Loucy (cell line): ENCODE measurements at regions not wholly inside any gene's neighbourhood (a gene's known extent, or its start where the extent isn't known, plus 50 kb on each side); places are given as distances from the start of the nearest gene placed in this dataset.

ENCODE experiments used
- H2AFZ ChIP-seq: fragments of 200-600 bp; sonication (generic); 2 replicates; pipeline ENCODE4 v1.6.0; 2016; ENCODE audit warnings: antibody characterized with exemption, mild to moderate bottlenecking, low read length, moderate library complexity
- H3F3A ChIP-seq: fragments of 200-600 bp; 2 replicates; pipeline ENCODE4 v1.6.0; 2016; ENCODE audit warnings: antibody characterized with exemption, low read depth, mild to moderate bottlenecking
- H3K27me3 ChIP-seq: fragments of 200-600 bp; sonication (generic); 2 replicates; pipeline ENCODE4 v1.6.1; 2014; ENCODE audit warnings: low read length, mild to moderate bottlenecking; ENCODE audit not compliant: insufficient read depth, poor library complexity, severe bottlenecking
- H3K36me3 ChIP-seq: fragments of 200-600 bp; sonication (generic); 2 replicates; pipeline ENCODE4 v1.6.1; 2016; ENCODE audit warnings: low read length; ENCODE audit not compliant: insufficient read depth
- H3K4me1 ChIP-seq: fragments of 200-600 bp; sonication (generic); 2 replicates; pipeline ENCODE4 v1.5.1; 2014; ENCODE audit warnings: low read length, mild to moderate bottlenecking; ENCODE audit not compliant: insufficient read depth, poor library complexity, severe bottlenecking
- H3K4me2 ChIP-seq: fragments of 200-600 bp; sonication (generic); 2 replicates; pipeline ENCODE4 v1.6.0; 2014; ENCODE audit warnings: antibody characterized with exemption, low read length, low read depth, mild to moderate bottlenecking; ENCODE audit not compliant: poor library complexity, severe bottlenecking
- H3K4me3 ChIP-seq: fragments of 200-600 bp; sonication (generic); 2 replicates; pipeline ENCODE4 v1.5.1; 2014; ENCODE audit warnings: low read length, mild to moderate bottlenecking, mixed read lengths; ENCODE audit not compliant: poor library complexity, severe bottlenecking
- H3K79me2 ChIP-seq: fragments of 200-600 bp; sonication (generic); 2 replicates; pipeline ENCODE4 v1.6.1; 2014; ENCODE audit warnings: low read length; ENCODE audit not compliant: insufficient read depth
- H3K9ac ChIP-seq: fragments of 200-600 bp; sonication (generic); 2 replicates; pipeline ENCODE4 v1.6.0; 2014; ENCODE audit warnings: mild to moderate bottlenecking, low read depth, low read length, moderate library complexity; ENCODE audit not compliant: poor library complexity, severe bottlenecking
- H3K9me2 ChIP-seq: fragments of 200-600 bp; sonication (generic); replicated peaks from 2 replicates; pipeline ENCODE4 v1.6.1; 2016; ENCODE audit warnings: low read depth, low read length, mixed read lengths
- H3K9me3 ChIP-seq: fragments of 200-600 bp; sonication (generic); 2 replicates; pipeline ENCODE4 v1.6.1; 2014; ENCODE audit warnings: mild to moderate bottlenecking, antibody characterized with exemption, low read length, low read depth; ENCODE audit not compliant: insufficient read depth
- H4K20me1 ChIP-seq: fragments of 200-600 bp; sonication (generic); 2 replicates; pipeline ENCODE4 v1.6.0; 2014; ENCODE audit warnings: antibody characterized with exemption, low read length, mild to moderate bottlenecking; ENCODE audit not compliant: insufficient read depth, poor library complexity, severe bottlenecking
- EZH2phosphoT487 ChIP-seq: fragments of 200-600 bp; IDR thresholded peaks from 2 replicates; pipeline ENCODE4 v1.6.1; 2018; ENCODE audit warnings: antibody characterized with exemption, mild to moderate bottlenecking, moderate library complexity, borderline replicate concordance
- TF ChIP-seq, protein P1 (sequence below): fragments of 200-600 bp; sonication (generic); conservative IDR thresholded peaks from 2 replicates; pipeline ENCODE4 v1.5.1; 2014; ENCODE audit warnings: mild to moderate bottlenecking, antibody characterized with exemption, low read length

DNA sequence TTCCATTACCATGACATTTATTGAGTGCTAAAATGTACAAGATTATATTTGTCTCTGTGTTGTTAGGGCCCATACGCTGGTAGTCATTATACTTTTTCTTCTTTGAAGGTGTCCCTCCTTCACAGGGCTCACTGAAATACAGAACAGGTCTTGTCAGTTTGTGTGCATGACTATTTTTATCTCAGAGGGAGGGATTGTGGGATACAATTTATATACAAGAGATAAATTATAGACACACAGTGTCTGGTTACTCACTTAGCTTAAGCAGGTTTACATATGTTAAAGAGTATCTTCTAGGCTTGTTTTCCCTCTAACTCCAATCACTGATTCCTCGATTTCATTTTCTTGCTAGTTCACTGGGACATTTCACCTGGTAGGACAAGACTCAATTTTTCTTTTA, 143.3 kb upstream of the GUCY1A1 start:
- no peak overlapping the region for H3K9ac ChIP-seq
- H2AFZ ChIP-seq: no peak overlapping the region
- H3K4me1 ChIP-seq: no peaks in the 10 kb centered on the region
- TF ChIP-seq, protein P1, sequence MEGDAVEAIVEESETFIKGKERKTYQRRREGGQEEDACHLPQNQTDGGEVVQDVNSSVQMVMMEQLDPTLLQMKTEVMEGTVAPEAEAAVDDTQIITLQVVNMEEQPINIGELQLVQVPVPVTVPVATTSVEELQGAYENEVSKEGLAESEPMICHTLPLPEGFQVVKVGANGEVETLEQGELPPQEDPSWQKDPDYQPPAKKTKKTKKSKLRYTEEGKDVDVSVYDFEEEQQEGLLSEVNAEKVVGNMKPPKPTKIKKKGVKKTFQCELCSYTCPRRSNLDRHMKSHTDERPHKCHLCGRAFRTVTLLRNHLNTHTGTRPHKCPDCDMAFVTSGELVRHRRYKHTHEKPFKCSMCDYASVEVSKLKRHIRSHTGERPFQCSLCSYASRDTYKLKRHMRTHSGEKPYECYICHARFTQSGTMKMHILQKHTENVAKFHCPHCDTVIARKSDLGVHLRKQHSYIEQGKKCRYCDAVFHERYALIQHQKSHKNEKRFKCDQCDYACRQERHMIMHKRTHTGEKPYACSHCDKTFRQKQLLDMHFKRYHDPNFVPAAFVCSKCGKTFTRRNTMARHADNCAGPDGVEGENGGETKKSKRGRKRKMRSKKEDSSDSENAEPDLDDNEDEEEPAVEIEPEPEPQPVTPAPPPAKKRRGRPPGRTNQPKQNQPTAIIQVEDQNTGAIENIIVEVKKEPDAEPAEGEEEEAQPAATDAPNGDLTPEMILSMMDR: no peak
- no peak for TF ChIP-seq EZH2phosphoT487
- no peaks in the 10 kb centered on the region for H3K79me2 ChIP-seq
- no peaks in the 10 kb centered on the region for H3K9me2 ChIP-seq
- H3K4me3 ChIP-seq: no peak overlapping the region
- no peaks in the 10 kb centered on the region for H3F3A ChIP-seq
- peaks cover 5% of the 10 kb centered on the region for H3K9me3 ChIP-seq
- no peaks in the 10 kb centered on the region for H3K36me3 ChIP-seq
- H3K4me2 ChIP-seq: no peak overlapping the region
- H3K27me3 ChIP-seq: no peaks in the 10 kb centered on the region
- no peaks in the 10 kb centered on the region for H4K20me1 ChIP-seq

DNA sequence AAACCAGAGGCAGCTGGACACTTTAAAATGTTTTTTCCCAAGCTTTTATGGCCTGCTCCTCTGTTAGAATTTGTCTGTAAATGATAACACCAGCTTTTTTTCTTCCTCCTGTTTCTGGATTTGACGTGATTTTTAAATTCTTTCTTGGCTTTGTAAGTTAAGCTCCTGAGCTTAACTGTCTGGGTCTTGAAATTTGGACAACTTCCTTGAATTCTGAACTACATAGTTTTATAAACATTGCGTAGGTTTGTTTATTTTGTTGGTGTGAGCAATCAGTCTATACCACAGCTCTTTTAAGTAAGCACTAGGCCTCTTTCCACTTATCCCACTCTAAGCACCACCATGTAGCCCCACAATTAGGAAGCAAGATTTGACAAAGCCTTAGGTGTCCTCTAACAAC, 144.4 kb upstream of the GUCY1A1 start:
- H3K36me3 ChIP-seq: no peaks in the 10 kb centered on the region
- peaks cover 5% of the 10 kb centered on the region for H3K9me3 ChIP-seq
- no peaks in the 10 kb centered on the region for H4K20me1 ChIP-seq
- no peak overlapping the region for H3K4me3 ChIP-seq
- H3K4me1 ChIP-seq: no peaks in the 10 kb centered on the region
- H3F3A ChIP-seq: no peaks in the 10 kb centered on the region
- TF ChIP-seq, protein P1: no peak
- TF ChIP-seq EZH2phosphoT487: no peak
- H3K4me2 ChIP-seq: no peak overlapping the region
- H3K9me2 ChIP-seq: no peaks in the 10 kb centered on the region
- H3K79me2 ChIP-seq: no peaks in the 10 kb centered on the region
- no peak overlapping the region for H2AFZ ChIP-seq
- no peaks in the 10 kb centered on the region for H3K27me3 ChIP-seq
- no peak overlapping the region for H3K9ac ChIP-seq

DNA sequence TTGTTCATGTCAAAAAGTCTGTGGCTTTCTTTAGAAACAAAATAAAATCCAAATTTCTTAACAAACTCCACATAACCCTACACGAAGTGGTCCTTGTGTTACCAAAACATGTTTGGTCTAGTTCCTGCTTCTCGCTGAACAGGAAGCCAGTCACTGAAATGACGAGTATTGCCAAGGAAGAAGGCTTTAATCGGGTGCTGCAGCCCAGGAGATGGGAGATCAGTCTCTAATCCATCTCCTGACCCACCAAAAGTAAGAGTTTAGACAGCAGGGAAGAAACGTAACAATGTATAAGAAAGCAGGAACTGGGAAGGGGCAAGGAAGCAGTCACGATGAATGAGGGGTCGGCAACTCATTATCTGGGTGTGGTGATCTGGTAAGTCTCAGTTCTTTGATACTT, 144.6 kb upstream of the MAP9 start:
- TF ChIP-seq, protein P1: no peak
- TF ChIP-seq EZH2phosphoT487: no peak
- Histone ChIP-seq H3K4me2 (no peak overlapping the region), H3K9ac (no peak overlapping the region)

More for the DNA sequence above, 144.6 kb upstream of the MAP9 start:
- Histone ChIP-seq H3K4me1 (no peaks in the 10 kb centered on the region), H4K20me1 (no peaks in the 10 kb centered on the region), H3K9me2 (no peaks in the 10 kb centered on the region), H3K4me3 (no peak overlapping the region), H3F3A (no peaks in the 10 kb centered on the region), H3K79me2 (no peaks in the 10 kb centered on the region), H3K36me3 (no peaks in the 10 kb centered on the region), H3K27me3 (no peaks in the 10 kb centered on the region), H3K9me3 (peaks cover 5% of the 10 kb centered on the region), H2AFZ (no peak overlapping the region)
